ENCODE measurements at regions not wholly inside any gene's neighbourhood (a gene's known extent, or its start where the extent isn't known, plus 50 kb on each side); places are given as distances from the start of the nearest gene placed in this dataset.
A peak's percentile ranks its signal among the peaks of the same experiment; 100 is the strongest.

- DNase-seq (ENCODE audit: low spot score): peak; percentile 70
Measured at GRCh38 chr2:146874260-146874658, 970.6 kb upstream of the ACVR2A start.

DNA sequence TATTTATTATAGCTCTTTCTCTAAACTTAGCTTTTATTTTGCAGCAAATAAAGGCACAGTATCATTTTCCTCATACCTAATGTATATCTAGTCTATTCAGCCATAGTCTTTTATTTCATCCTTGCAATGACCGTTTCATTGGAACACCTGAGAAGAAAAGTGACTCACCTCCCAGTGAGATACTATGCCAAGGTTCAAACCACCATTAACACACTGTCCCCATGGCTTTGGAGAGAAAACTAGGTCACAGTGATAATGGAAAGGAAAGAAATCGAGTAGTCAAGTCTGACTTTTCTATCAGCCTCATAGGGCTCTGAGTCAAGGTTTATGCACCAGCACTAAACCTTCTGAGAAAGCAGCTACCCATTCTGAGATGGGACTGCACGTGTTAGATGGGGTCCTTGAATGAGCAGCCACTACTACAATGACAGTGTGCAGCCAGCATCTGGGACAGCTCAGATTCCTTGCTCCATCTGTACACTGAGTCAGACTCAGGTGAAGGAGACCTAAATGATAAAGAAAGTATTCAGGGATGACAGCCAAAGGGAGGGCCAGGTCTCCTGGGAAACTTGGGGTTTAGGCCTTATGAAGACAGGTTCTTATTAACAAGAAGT, 971.1 kb upstream of the ACVR2A start:
- no peak for DNase-seq (ENCODE audit: low spot score)

GRCh38 chr2:146873056-146873455, 971.8 kb upstream of the ACVR2A start:
- DNase-seq (ENCODE audit: low spot score): no peak

DNA sequence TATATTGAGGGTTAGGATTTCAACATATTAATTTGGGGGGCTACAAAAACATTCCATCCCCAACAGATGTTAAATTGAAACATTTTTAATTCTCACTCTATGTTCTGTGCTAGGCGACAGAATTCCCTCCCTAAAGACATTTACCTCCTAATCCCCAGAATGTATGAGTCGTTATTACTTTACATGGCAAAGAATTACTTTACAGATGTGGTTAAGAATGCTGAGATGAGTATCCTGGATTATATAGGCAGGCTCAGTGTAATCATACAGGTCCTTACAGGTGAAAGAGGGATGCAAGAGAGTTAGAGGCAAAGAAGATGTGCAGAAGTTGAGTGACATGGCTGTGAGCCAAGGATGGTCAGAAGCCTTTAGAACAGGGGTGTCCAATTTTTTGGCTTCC, 974.1 kb upstream of the ACVR2A start:
- DNase-seq (ENCODE audit: low spot score): no peak

- DNase-seq (ENCODE audit: low spot score): no peak
Measured at GRCh38 chr2:146869328-146869727, 975.5 kb upstream of the ACVR2A start.

DNA sequence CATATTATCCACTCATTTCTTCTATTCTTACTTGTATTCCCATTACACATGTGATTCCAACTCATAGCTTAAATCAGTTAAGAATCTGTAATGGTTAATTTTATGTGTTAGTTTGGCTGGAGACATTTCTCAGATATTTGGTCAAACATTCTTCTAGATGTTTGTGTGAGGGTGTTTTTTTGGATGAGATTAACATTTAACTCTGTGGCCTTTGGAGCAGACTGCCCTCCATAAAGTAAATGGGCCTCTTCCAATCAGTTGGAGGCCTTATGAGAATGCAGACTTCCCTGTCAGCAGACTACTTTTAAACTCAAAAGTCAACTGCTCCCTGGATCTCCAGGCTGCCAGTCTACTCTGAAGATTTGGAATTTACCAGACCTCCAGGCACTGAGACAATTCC, 976.8 kb upstream of the ACVR2A start:
- no peak for DNase-seq (ENCODE audit: low spot score)

DNA sequence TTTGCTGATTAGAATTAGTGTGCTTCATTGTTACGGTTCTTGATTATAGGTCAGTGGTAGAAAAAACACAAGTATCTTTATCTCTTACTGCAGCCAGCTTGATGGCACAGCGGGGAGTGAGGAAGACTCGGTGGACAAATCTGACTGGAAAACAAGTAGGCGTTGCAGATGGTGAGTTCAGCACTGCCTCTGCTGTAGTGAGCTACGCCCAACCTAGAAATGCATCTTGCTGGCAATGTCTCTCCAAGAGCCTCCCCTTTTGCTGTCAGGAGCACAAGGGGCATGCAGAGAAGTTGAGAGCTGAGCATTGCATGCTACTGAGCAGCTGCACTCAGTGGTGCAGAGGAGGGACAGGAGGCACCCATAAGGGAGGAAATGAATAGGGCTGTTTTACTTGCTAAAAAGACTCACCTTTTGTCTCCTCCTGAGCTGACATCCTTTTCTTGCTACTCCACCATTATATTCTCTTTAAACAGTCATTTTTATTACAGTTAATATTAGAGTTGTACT, 977.3 kb upstream of the ACVR2A start:
- no peak for DNase-seq (ENCODE audit: low spot score)

GRCh38 chr2:146853741-146854444, 990.9 kb upstream of the ACVR2A start:
- no peak for DNase-seq (ENCODE audit: low spot score)

GRCh38 chr2:146852661-146853060, 992.2 kb upstream of the ACVR2A start:
- DNase-seq (ENCODE audit: low spot score): no peak

DNA sequence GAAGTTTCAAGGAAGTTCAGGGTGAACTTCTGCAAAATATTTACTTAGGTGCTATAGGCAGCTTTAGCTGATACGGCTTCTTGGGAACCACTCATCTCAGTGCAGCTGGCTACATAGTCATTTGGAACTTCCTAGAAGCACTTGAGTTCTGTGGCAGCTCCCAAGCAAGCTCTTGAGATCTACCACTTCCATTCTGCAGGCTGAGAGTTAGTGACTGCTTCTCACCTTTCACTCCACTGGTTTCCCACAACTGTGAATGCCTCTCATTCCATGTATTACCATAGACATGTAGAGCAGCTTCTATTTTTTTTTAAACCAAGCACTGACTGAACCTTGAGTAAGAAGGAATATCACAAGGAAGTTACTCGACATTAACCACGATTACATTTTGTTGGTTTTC, 994.1 kb upstream of the ACVR2A start:
- no peak for DNase-seq (ENCODE audit: low spot score)

DNA sequence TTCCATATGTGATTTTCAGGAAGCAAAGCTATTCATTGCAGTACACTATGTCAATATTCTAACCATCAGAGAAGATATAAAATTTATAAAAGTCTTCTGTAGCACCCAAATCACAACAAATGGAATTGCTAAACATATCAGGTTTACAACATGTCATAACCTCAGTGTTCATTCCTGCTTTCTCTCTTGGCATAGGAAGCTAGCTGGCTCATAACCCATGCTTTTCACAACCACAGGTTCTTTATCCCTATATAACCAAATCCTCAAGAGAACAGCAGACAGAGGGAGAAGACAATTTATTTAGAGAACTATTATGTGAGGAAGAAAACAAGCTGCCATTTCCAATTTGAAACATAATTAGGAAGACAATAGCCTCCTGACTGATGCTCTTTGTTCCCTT, 997.0 kb upstream of the ACVR2A start:
- DNase-seq (ENCODE audit: low spot score): no peak

- peak; percentile 65 for DNase-seq (ENCODE audit: low spot score)
Measured at GRCh38 chr2:146844226-146844990, 1000.4 kb upstream of the ACVR2A start.

GRCh38 chr2:146837857-146838256, 1007.0 kb upstream of the ACVR2A start:
- no peak for DNase-seq (ENCODE audit: low spot score)

- DNase-seq (ENCODE audit: low spot score): no peak
Measured at GRCh38 chr2:146826388-146826787, 1018.4 kb upstream of the ACVR2A start.

DNA sequence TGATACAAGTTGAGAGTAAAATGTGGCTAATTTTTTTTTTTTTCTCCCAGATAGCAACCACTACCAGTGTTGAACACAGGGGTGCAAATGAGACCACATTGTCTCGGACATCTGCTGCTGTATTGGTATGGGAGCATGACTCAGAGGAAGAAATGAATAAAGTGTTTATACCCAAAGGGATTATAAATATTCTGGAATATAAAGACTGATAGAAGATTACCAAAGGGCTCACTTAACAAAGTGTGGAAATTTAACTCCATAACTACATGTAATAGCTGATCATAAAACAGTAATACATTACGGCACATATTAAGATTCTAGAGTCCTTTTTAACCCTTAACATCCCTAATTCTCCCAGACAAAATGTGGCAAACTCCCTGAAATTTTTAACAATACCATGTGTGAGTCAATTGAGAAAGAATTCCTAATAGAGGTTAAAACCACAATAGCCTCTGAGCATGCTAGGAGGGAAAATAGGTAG, 1023.0 kb upstream of the ACVR2A start:
- peak; percentile 8 for DNase-seq (ENCODE audit: low spot score)

DNA sequence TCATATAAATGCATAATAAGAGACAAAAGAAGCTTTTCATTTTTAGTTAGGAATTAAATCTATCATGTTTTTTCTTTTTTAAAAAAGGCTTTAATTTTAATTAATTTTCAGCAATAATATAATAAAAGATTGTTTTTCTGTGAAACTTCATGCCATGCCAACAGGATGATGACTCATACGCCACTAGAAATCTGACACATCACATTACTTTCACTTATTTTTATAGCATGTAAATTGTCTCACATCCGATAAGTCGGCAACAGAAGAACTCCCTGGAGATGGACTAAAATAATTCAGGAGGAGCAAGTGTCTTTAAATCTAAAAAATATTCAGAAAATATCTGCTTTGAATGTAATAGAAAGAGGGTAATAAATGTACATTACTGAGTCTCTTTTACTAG, 1024.2 kb upstream of the ACVR2A start:
- peak; percentile 79 for DNase-seq (ENCODE audit: low spot score)

GRCh38 chr2:146818122-146818521, 1026.7 kb upstream of the ACVR2A start:
- DNase-seq (ENCODE audit: low spot score): no peak

DNA sequence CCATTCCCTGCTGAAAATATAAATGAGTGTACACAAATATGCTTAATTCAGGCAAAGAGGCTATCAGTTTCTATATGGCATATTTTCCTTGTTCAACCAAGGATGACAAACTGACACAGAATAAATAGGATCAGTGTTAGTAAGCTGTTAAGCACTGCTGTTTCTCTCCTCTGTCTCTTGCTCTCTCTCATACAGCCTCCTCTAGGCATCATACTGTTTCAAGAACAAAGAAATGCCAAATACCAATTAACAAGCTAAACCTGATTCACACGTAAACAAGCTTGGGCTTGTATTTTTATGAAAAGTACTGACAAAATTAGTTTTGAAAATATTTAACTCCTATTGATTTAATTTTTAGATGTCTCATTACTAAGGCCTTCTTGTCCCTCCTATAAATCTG, 1027.2 kb upstream of the ACVR2A start:
- DNase-seq (ENCODE audit: low spot score): no peak

- DNase-seq (ENCODE audit: low spot score): no peak
Measured at GRCh38 chr2:146814971-146815370, 1029.9 kb upstream of the ACVR2A start.

- no peak for DNase-seq (ENCODE audit: low spot score)
Measured at GRCh38 chr2:146807568-146808168, 1037.2 kb upstream of the ACVR2A start.

GRCh38 chr2:146806364-146807005, 1038.3 kb upstream of the ACVR2A start:
- no peak for DNase-seq (ENCODE audit: low spot score)

DNA sequence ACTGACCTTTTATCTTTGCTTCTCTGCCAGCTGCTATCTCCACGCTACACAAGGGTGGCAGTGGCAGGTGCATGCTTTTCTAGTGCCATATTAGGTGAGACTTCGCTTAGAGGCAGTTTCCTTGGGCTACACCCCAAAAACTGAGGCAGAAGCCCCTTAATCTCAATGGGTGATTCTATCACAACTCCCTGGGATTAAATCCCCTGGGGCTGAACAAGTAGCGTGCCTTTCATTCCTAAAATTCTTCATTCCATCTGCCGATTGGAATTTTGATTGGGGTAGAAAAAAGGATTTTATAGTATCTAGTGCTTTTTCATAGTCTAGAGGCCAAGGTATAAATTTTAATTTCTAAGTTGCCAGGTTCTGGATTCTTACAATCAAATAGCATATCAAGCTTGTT, 1040.5 kb upstream of the ACVR2A start:
- DNase-seq (ENCODE audit: low spot score): no peak
